GM12878 (cell line): ENCODE measurements at regions not wholly inside any gene's neighbourhood (a gene's known extent, or its start where the extent isn't known, plus 50 kb on each side); places are given as distances from the start of the nearest gene placed in this dataset.

Source experiments
- ATAC-seq: fragments of 200-7000 bp; cut with Tn5 transposase; 3 replicates; pipeline ENCODE4 v1.9.1; 2020; ENCODE audit warnings: mild to moderate bottlenecking, moderate library complexity
- BruUV-seq: library from RNA; stranded (reverse); fragments of 400-500 nt; replicated peaks from 2 replicates; lab custom pipeline; 2021; lab: Mats Ljungman, UMichigan
- CTCF ChIA-PET: fragments of 300-600 bp; sonication (Branson Sonifier 250); formaldehyde crosslinking; extraction: SDS; loops from one replicate; lab custom pipeline; 2021; ENCODE audit warnings: inconsistent platforms; lab: Yijun Ruan, JAX
- POLR2A ChIA-PET: fragments of 350-600 bp; formaldehyde crosslinking; extraction: SDS; loops from one replicate; lab custom pipeline; 2021; ENCODE audit warnings: inconsistent platforms; lab: Charles Lee
- RAD21 ChIA-PET: fragments of 300-600 bp; sonication (Branson Sonifier 250); formaldehyde crosslinking; loops from one replicate; lab custom pipeline; 2023; ENCODE audit warnings: antibody characterized with exemption; ENCODE audit not compliant: unreplicated experiment; lab: Charles Lee
- SMC1A ChIA-PET: fragments of 300-600 bp; sonication (Branson Sonifier 250); formaldehyde crosslinking; loops from one replicate; lab custom pipeline; 2023; ENCODE audit not compliant: unreplicated experiment, uncharacterized antibody; lab: Charles Lee
- DNase-seq: peaks from one replicate; pipeline ENCODE4 v3.0.0-alpha.2; 2011; ENCODE audit warnings: low read depth, low spot score
- FAIRE-seq: peaks from 3 replicates; lab custom pipeline; 2011; peaks lifted over from hg19 to GRCh38; lab: Jason Lieb, UNC
- H2AFZ ChIP-seq: 2 replicates; pipeline ENCODE4 v1.6.0; 2011; ENCODE audit warnings: low read depth, low read length, control low read depth; ENCODE audit not compliant: control insufficient read depth
- H3K27ac ChIP-seq: 2 replicates; pipeline ENCODE4 v1.5.1; 2011; ENCODE audit warnings: control low read depth; ENCODE audit not compliant: control insufficient read depth, insufficient read depth
- H3K27me3 ChIP-seq, 2 experiments: replicated peaks in 1 of 2; 2 replicates each; pipeline versions ENCODE4 v1.6.0 to v1.6.1; 2011; ENCODE audit warnings: low read length in 1 of 2; ENCODE audit not compliant: control insufficient read depth in 2 of 2, insufficient read depth in 2 of 2
- H3K36me3 ChIP-seq, 2 experiments: 2 replicates each; pipeline ENCODE4 v1.5.1; 2011; ENCODE audit warnings: low read length in 1 of 2; ENCODE audit not compliant: control insufficient read depth in 2 of 2, insufficient read depth in 2 of 2
- H3K4me1 ChIP-seq: 2 replicates; pipeline ENCODE4 v1.6.1; 2011; ENCODE audit warnings: mild to moderate bottlenecking, low read length, moderate library complexity, mixed read lengths; ENCODE audit not compliant: control insufficient read depth, insufficient read depth
- H3K4me2 ChIP-seq: 2 replicates; pipeline ENCODE4 v1.6.0; 2011; ENCODE audit warnings: control low read depth; ENCODE audit not compliant: control insufficient read depth, insufficient read depth
- H3K4me3 ChIP-seq: fragments of 200-600 bp; sonication (generic); 2 replicates; pipeline ENCODE4 v1.5.1; 2016
- H3K79me2 ChIP-seq: 2 replicates; pipeline ENCODE4 v1.6.0; 2011; ENCODE audit warnings: low read length; ENCODE audit not compliant: control insufficient read depth, insufficient read depth
- H3K9ac ChIP-seq: 2 replicates; pipeline ENCODE4 v1.8.0; 2011; ENCODE audit warnings: low read length, control low read depth, mixed read lengths; ENCODE audit not compliant: control insufficient read depth, insufficient read depth
- H3K9me3 ChIP-seq: replicated peaks from 3 replicates; pipeline ENCODE4 v1.5.1; 2011; ENCODE audit warnings: mild to moderate bottlenecking, low read length; ENCODE audit not compliant: control insufficient read depth, insufficient read depth
- H4K20me1 ChIP-seq: 2 replicates; pipeline ENCODE4 v1.6.0; 2011; ENCODE audit not compliant: control insufficient read depth, insufficient read depth
- ATF2 ChIP-seq: IDR thresholded peaks from 2 replicates; pipeline ENCODE4 v1.6.1; 2012; ENCODE audit warnings: low read length, inconsistent platforms
- ATF7 ChIP-seq: fragments of 450-650 bp; IDR thresholded peaks from 2 replicates; pipeline ENCODE4 v1.6.1; 2016; ENCODE audit warnings: low read depth, mild to moderate bottlenecking
- CBX5 ChIP-seq: sonication (generic); IDR thresholded peaks from 2 replicates; pipeline ENCODE4 v1.6.1; 2016; ENCODE audit warnings: low read depth, moderate library complexity, mild to moderate bottlenecking, inconsistent platforms
- IKZF1 ChIP-seq: fragments of 450-650 bp; conservative IDR thresholded peaks from 2 replicates; pipeline ENCODE4 v1.6.1; 2017; ENCODE audit warnings: antibody characterized with exemption, mild to moderate bottlenecking
- MYC ChIP-seq: IDR thresholded peaks from 2 replicates; pipeline ENCODE4 v1.6.1; 2011; ENCODE audit warnings: mild to moderate bottlenecking, low read length, moderate library complexity, inconsistent platforms; ENCODE audit not compliant: insufficient read depth, insufficient replicate concordance, insufficient read length, severe bottlenecking
- NR2C1 ChIP-seq: fragments of 450-650 bp; IDR thresholded peaks from 2 replicates; pipeline ENCODE4 v1.6.1; 2017; ENCODE audit warnings: antibody characterized with exemption, mild to moderate bottlenecking, moderate library complexity
- RB1 ChIP-seq: fragments of 450-650 bp; formaldehyde crosslinking; IDR thresholded peaks from 2 replicates; pipeline ENCODE4 v1.6.1; 2017; ENCODE audit warnings: mild to moderate bottlenecking, borderline replicate concordance
- RCOR1 ChIP-seq: conservative IDR thresholded peaks from 2 replicates; pipeline ENCODE4 v1.6.1; 2012; ENCODE audit warnings: low read depth, low read length, improper control_type of control experiment
- STAT1 ChIP-seq: fragments of 450-650 bp; conservative IDR thresholded peaks from 2 replicates; pipeline ENCODE4 v1.6.1; 2014; ENCODE audit warnings: antibody characterized with exemption, mild to moderate bottlenecking
- TAF1 ChIP-seq: IDR thresholded peaks from 2 replicates; pipeline ENCODE4 v1.6.1; 2011; ENCODE audit warnings: mild to moderate bottlenecking, low read depth, low read length, borderline replicate concordance
- USF1 ChIP-seq: IDR thresholded peaks from 2 replicates; pipeline ENCODE4 v1.6.1; 2011; ENCODE audit warnings: borderline replicate concordance, low read depth, mild to moderate bottlenecking, moderate library complexity, mixed read lengths, low read length; ENCODE audit not compliant: insufficient read depth; ENCODE audit errors: extremely low read length
- ZSCAN29 ChIP-seq: fragments of 450-650 bp; IDR thresholded peaks from 2 replicates; pipeline ENCODE4 v1.6.1; 2017; ENCODE audit warnings: mild to moderate bottlenecking, moderate library complexity
- WGBS: methylation state at CpG from one replicate; pipeline ENCODE4 v1.1.6; 2016; ENCODE audit warnings: low lambda C conversion rate; ENCODE audit not compliant: insufficient replicate concordance, insufficient coverage; ENCODE audit errors: missing lambda C conversion rate; 5-methylcytosine and 5-hydroxymethylcytosine counted together
- in situ Hi-C: fragments of 300-500 bp; cut with MboI; formaldehyde crosslinking; loops from 9 replicates; pipeline ENCODE4 v1.14.3; 2018; ENCODE audit warnings: mixed read lengths
- intact Hi-C: fragments of 100-400 bp; cut with micrococcal nuclease; formaldehyde crosslinking; loops from one replicate; pipeline ENCODE4 v1.14.2; 2022; ENCODE audit not compliant: unreplicated experiment
- TF ChIP-seq, protein P1 (sequence below): fragments of 450-650 bp; IDR thresholded peaks from 2 replicates; pipeline ENCODE4 v1.6.1; 2017; ENCODE audit warnings: mild to moderate bottlenecking
- TF ChIP-seq, protein P2 (sequence below): fragments of 450-650 bp; IDR thresholded peaks from 2 replicates; pipeline ENCODE4 v1.6.1; 2017; ENCODE audit warnings: borderline replicate concordance

GRCh38 chr3:106117490-106117858, 248.7 kb upstream of the CBLB start:
- ATAC-seq (no peak), DNase-seq (no peak), FAIRE-seq (no peak)
- no peaks in the 10 kb centered on the region for H4K20me1 ChIP-seq
- H3K27me3 ChIP-seq: no peaks in the 10 kb centered on the region
- no peak overlapping the region for H2AFZ ChIP-seq
- H3K4me1 ChIP-seq: no peaks in the 10 kb centered on the region
- no peak overlapping the region for H3K4me3 ChIP-seq
- no peaks in the 10 kb centered on the region; the same call in 2 of the 3 replicates for H3K9me3 ChIP-seq
- H3K36me3 ChIP-seq: no peaks in the 10 kb centered on the region
- no peak overlapping the region for H3K9ac ChIP-seq
- ChIA-PET SMC1A (interaction anchor here (0.6 kb wide), 1 partner anchor 224 kb away, joined by 4 read pairs; no protein-coding TSS in a partner anchor), POLR2A (interaction anchor here (0.6 kb wide), 1 partner anchor 74 kb away, joined by 4 read pairs; no protein-coding TSS in a partner anchor), CTCF (interaction anchor here (1.0 kb wide), 1 partner anchor 16 kb away, joined by 3 read pairs; no protein-coding TSS in a partner anchor), RAD21 (no interaction called here)
- WGBS: 14% methylated on average over 3 of the region's 3 CpGs
- intact Hi-C loops (no loop called here), in situ Hi-C loops (no loop called here)
- no peak overlapping the region for H3K27ac ChIP-seq
- no TSS peak for BruUV-seq
- no peaks in the 10 kb centered on the region for H3K79me2 ChIP-seq
- TF ChIP-seq NR2C1 (no peak), TAF1 (no peak), ZSCAN29 (no peak), STAT1 (no peak), MYC (no peak), ATF2 (no peak), RCOR1 (no peak), IKZF1 (no peak), CBX5 (no peak), USF1 (no peak), ATF7 (no peak), RB1 (no peak)
- TF ChIP-seq, protein P1, sequence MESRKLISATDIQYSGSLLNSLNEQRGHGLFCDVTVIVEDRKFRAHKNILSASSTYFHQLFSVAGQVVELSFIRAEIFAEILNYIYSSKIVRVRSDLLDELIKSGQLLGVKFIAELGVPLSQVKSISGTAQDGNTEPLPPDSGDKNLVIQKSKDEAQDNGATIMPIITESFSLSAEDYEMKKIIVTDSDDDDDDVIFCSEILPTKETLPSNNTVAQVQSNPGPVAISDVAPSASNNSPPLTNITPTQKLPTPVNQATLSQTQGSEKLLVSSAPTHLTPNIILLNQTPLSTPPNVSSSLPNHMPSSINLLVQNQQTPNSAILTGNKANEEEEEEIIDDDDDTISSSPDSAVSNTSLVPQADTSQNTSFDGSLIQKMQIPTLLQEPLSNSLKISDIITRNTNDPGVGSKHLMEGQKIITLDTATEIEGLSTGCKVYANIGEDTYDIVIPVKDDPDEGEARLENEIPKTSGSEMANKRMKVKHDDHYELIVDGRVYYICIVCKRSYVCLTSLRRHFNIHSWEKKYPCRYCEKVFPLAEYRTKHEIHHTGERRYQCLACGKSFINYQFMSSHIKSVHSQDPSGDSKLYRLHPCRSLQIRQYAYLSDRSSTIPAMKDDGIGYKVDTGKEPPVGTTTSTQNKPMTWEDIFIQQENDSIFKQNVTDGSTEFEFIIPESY: no peak
- TF ChIP-seq, protein P2, sequence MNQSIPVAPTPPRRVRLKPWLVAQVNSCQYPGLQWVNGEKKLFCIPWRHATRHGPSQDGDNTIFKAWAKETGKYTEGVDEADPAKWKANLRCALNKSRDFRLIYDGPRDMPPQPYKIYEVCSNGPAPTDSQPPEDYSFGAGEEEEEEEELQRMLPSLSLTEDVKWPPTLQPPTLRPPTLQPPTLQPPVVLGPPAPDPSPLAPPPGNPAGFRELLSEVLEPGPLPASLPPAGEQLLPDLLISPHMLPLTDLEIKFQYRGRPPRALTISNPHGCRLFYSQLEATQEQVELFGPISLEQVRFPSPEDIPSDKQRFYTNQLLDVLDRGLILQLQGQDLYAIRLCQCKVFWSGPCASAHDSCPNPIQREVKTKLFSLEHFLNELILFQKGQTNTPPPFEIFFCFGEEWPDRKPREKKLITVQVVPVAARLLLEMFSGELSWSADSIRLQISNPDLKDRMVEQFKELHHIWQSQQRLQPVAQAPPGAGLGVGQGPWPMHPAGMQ: no peak
- H3K4me2 ChIP-seq: no peak overlapping the region
